Fibroblast of lung (primary cell): ENCODE measurements at regions not wholly inside any gene's neighbourhood (a gene's known extent, or its start where the extent isn't known, plus 50 kb on each side); places are given as distances from the start of the nearest gene placed in this dataset.

Source experiments
- DNase-seq, 2 donors: peaks; one replicate each; pipeline versions ENCODE4 v3.0.0 to v3.0.0-alpha.2; 2010; ENCODE audit warnings: low read depth in 2 of 2
- H2AFZ ChIP-seq: 2 replicates; pipeline ENCODE4 v1.5.1; 2012; ENCODE audit warnings: low read length, control low read depth, inconsistent platforms
- H3K27ac ChIP-seq: 2 replicates; pipeline ENCODE4 v1.5.1; 2011; ENCODE audit warnings: low read length, control low read depth; ENCODE audit not compliant: insufficient read depth
- H3K27me3 ChIP-seq: 2 replicates; pipeline ENCODE4 v1.5.1; 2011; ENCODE audit warnings: mild to moderate bottlenecking, low read length; ENCODE audit not compliant: control insufficient read depth, insufficient read depth
- H3K36me3 ChIP-seq: 2 replicates; pipeline ENCODE4 v1.5.1; 2011; ENCODE audit warnings: low read length; ENCODE audit not compliant: control insufficient read depth, insufficient read depth
- H3K4me1 ChIP-seq: 2 replicates; pipeline ENCODE4 v1.5.1; 2011; ENCODE audit warnings: low read length; ENCODE audit not compliant: control insufficient read depth, insufficient read depth; ENCODE audit errors: extremely low read depth
- H3K4me2 ChIP-seq: 2 replicates; pipeline ENCODE4 v1.5.1; 2011; ENCODE audit warnings: low read length, control low read depth; ENCODE audit not compliant: insufficient read depth; ENCODE audit errors: extremely low read depth
- H3K4me3 ChIP-seq, 4 experiments: fragments of 200-600 bp in 1 of 4; sonication (generic) in 1 of 4; replicated peaks in 1 of 4; 2 replicates each; pipeline ENCODE4 v1.5.1; 2011 to 2016; ENCODE audit warnings: low read length in 4 of 4, low read depth in 3 of 4, mild to moderate bottlenecking in 3 of 4, control low read depth in 2 of 4, inconsistent platforms in 1 of 4, mixed read lengths in 1 of 4; ENCODE audit not compliant: insufficient read depth in 1 of 4; ENCODE audit errors: control extremely low read depth in 1 of 4
- H3K79me2 ChIP-seq: 2 replicates; pipeline ENCODE4 v1.5.1; 2012; ENCODE audit warnings: mild to moderate bottlenecking, low read length, inconsistent platforms; ENCODE audit not compliant: control insufficient read depth, insufficient read depth
- H3K9ac ChIP-seq: 2 replicates; pipeline ENCODE4 v1.5.1; 2011; ENCODE audit warnings: mild to moderate bottlenecking, low read length, control low read depth; ENCODE audit not compliant: insufficient read depth
- H3K9me3 ChIP-seq: 2 replicates; pipeline ENCODE4 v1.5.1; 2012; ENCODE audit warnings: low read depth, low read length; ENCODE audit not compliant: control insufficient read depth, insufficient read depth
- H4K20me1 ChIP-seq: 2 replicates; pipeline ENCODE4 v1.5.1; 2011; ENCODE audit warnings: low read length; ENCODE audit not compliant: control insufficient read depth, insufficient read depth; ENCODE audit errors: extremely low read depth
- EZH2 ChIP-seq: IDR thresholded peaks from 2 replicates; pipeline ENCODE4 v1.5.1; 2012; ENCODE audit warnings: low read length, control low read depth, mild to moderate bottlenecking; ENCODE audit errors: missing control alignments
- TF ChIP-seq, protein P1 (sequence below), 2 donors: IDR thresholded peaks in 1 of 2; conservative IDR thresholded peaks in 1 of 2; 1 replicate in 1 of 2; 2 replicates in 1 of 2; pipeline ENCODE4 v1.5.1; 2011 to 2012; ENCODE audit warnings: low read length in 2 of 2, control low read depth in 1 of 2, inconsistent platforms in 1 of 2, low read depth in 1 of 2, mild to moderate bottlenecking in 1 of 2

DNA sequence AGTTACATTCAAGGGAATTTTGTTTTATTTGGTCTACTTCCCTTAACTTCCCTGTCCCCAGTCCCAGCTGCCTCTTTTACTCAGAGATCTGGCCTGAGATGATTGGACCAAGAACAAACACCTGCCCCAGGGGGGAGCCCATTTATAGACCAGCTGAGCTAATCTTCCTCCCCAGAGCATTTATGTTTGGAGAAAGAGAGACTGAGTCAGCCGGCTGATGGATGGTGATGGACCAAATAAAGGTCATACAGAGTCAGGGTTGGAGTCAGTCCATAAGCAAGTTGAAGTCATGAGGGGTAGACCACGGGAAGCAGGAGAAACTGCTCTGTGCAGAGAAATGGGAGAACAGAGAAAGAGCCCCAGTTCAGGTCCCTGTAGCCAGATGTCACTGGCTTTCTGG is 77.7 kb downstream of the TMEM174 start:
- Histone ChIP-seq H3K79me2 (no peaks in the 10 kb centered on the region), H3K4me1 (no peaks in the 10 kb centered on the region), H3K27me3 (peaks cover 23% of the 10 kb centered on the region), H3K4me3 (no peak overlapping the region), H3K4me2 (no peak overlapping the region), H3K9me3 (no peaks in the 10 kb centered on the region), H3K36me3 (no peaks in the 10 kb centered on the region), H4K20me1 (no peaks in the 10 kb centered on the region), H2AFZ (no peak overlapping the region), H3K27ac (no peak overlapping the region), H3K9ac (no peak overlapping the region)
- DNase-seq, result no peak
- no peak for TF ChIP-seq EZH2
- TF ChIP-seq, protein P1, sequence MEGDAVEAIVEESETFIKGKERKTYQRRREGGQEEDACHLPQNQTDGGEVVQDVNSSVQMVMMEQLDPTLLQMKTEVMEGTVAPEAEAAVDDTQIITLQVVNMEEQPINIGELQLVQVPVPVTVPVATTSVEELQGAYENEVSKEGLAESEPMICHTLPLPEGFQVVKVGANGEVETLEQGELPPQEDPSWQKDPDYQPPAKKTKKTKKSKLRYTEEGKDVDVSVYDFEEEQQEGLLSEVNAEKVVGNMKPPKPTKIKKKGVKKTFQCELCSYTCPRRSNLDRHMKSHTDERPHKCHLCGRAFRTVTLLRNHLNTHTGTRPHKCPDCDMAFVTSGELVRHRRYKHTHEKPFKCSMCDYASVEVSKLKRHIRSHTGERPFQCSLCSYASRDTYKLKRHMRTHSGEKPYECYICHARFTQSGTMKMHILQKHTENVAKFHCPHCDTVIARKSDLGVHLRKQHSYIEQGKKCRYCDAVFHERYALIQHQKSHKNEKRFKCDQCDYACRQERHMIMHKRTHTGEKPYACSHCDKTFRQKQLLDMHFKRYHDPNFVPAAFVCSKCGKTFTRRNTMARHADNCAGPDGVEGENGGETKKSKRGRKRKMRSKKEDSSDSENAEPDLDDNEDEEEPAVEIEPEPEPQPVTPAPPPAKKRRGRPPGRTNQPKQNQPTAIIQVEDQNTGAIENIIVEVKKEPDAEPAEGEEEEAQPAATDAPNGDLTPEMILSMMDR (conservative IDR thresholded peaks at IDR 0.05 in 1 of 2, IDR thresholded peaks at IDR 0.05 in 1 of 2; ENCODE audit: low read depth in 1 of 2, low read length in 2 of 2), result no peak

DNA sequence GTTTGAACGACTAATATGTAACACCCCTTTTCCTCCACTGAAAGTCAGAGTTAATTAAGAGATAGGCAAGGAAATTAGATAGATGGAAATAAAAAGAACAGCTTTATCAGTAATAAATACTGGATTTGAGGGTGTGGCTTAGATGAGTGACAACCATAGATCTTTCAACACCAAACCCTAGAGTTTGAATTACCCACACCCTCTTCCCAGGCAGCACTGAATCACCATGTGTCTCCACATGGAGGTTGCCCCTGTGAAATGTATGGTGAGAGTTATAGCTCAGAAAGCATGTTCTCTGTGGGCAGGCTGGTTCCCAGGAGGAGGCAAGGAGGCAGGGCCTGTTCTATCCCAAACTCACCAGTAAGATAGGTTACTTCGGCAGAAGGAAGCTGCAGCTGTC is 69.7 kb downstream of the TMEM174 start:
- no peak overlapping the region for H3K4me2 ChIP-seq
- H3K9me3 ChIP-seq, result no peaks in the 10 kb centered on the region
- no peak overlapping the region for H2AFZ ChIP-seq
- H3K79me2 ChIP-seq, result no peaks in the 10 kb centered on the region
- H3K9ac ChIP-seq, result no peak overlapping the region
- H3K36me3 ChIP-seq, result no peaks in the 10 kb centered on the region
- H3K27ac ChIP-seq, result no peak overlapping the region
- H3K4me3 ChIP-seq, result no peak overlapping the region
- H4K20me1 ChIP-seq, result no peaks in the 10 kb centered on the region
- peaks cover 11% of the 10 kb centered on the region for H3K27me3 ChIP-seq
- no peak for DNase-seq
- no peak for TF ChIP-seq EZH2
- TF ChIP-seq, protein P1 (conservative IDR thresholded peaks at IDR 0.05 in 1 of 2, IDR thresholded peaks at IDR 0.05 in 1 of 2; ENCODE audit: low read depth in 1 of 2, low read length in 2 of 2), result no peak
- H3K4me1 ChIP-seq, result no peaks in the 10 kb centered on the region

DNA sequence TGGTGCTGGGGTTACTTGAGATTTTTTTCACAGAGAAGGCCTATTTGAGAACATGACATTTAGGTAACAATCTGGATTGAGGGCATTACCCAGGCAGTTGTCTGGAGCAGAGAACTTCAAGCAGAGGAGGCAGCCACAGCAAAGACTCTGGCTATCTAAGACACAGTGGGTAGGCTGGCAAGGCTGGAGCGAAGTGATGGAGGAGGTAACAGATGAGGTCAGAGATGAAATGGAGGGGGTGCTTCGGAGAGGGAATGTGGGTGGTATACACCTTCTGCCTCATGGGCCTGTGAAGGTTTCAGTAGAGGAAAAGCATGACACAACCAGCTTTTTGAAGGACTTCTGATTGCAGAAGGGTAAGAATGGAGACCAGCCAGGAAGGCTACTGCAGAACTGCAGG is 65.9 kb downstream of the TMEM174 start:
- DNase-seq, result no peak
- H3K36me3 ChIP-seq, result no peaks in the 10 kb centered on the region
- H3K27ac ChIP-seq, result no peak overlapping the region
- H2AFZ ChIP-seq, result no peak overlapping the region
- H3K9ac ChIP-seq, result no peak overlapping the region
- no peak overlapping the region for H3K4me3 ChIP-seq
- H4K20me1 ChIP-seq, result no peaks in the 10 kb centered on the region
- H3K4me2 ChIP-seq, result no peak overlapping the region
- no peaks in the 10 kb centered on the region for H3K4me1 ChIP-seq
- H3K9me3 ChIP-seq, result no peaks in the 10 kb centered on the region
- H3K79me2 ChIP-seq, result no peaks in the 10 kb centered on the region
- peaks cover 8% of the 10 kb centered on the region for H3K27me3 ChIP-seq
- TF ChIP-seq, protein P1 (conservative IDR thresholded peaks at IDR 0.05 in 1 of 2, IDR thresholded peaks at IDR 0.05 in 1 of 2; ENCODE audit: low read depth in 1 of 2, low read length in 2 of 2), result no peak
- no peak for TF ChIP-seq EZH2
